AG09319 (cell line): ENCODE measurements at regions not wholly inside any gene's neighbourhood (a gene's known extent, or its start where the extent isn't known, plus 50 kb on each side); places are given as distances from the start of the nearest gene placed in this dataset.
"Not testable (repeated sequence)": the region's sequence is repeated elsewhere in the genome, so short reads cannot be mapped to it uniquely, and the experiment has no call there.

Experiments used
- DNase-seq: peaks from one replicate; pipeline ENCODE4 v3.0.0-alpha.2; 2010; ENCODE audit warnings: low read depth; ENCODE audit errors: extremely low read depth
- TF ChIP-seq, protein P1 (sequence below): IDR thresholded peaks from 2 replicates; pipeline ENCODE4 v1.5.1; 2011; ENCODE audit warnings: low read depth, mild to moderate bottlenecking, inconsistent platforms, low read length, moderate library complexity

DNA sequence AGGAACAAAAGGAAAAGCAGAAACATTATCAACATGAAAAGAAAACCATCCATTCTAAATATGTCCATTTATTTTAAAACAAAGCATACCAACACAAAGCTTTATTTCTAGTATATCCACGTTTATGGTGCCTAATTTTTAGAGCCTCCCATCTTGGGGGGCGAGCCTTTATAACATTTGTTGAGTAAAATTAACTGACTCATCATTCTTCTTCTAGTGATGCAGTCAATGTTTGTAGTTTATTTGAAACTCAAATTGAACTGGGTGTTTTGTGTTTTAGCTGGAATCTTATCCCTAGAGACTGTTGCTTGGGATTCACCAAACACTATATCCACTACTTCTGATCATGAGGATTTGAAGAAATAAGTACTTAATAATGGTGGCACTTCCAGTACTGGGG, 366.4 kb upstream of the NPVF start:
- TF ChIP-seq, protein P1, sequence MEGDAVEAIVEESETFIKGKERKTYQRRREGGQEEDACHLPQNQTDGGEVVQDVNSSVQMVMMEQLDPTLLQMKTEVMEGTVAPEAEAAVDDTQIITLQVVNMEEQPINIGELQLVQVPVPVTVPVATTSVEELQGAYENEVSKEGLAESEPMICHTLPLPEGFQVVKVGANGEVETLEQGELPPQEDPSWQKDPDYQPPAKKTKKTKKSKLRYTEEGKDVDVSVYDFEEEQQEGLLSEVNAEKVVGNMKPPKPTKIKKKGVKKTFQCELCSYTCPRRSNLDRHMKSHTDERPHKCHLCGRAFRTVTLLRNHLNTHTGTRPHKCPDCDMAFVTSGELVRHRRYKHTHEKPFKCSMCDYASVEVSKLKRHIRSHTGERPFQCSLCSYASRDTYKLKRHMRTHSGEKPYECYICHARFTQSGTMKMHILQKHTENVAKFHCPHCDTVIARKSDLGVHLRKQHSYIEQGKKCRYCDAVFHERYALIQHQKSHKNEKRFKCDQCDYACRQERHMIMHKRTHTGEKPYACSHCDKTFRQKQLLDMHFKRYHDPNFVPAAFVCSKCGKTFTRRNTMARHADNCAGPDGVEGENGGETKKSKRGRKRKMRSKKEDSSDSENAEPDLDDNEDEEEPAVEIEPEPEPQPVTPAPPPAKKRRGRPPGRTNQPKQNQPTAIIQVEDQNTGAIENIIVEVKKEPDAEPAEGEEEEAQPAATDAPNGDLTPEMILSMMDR = no peak
- no peak for DNase-seq

DNA sequence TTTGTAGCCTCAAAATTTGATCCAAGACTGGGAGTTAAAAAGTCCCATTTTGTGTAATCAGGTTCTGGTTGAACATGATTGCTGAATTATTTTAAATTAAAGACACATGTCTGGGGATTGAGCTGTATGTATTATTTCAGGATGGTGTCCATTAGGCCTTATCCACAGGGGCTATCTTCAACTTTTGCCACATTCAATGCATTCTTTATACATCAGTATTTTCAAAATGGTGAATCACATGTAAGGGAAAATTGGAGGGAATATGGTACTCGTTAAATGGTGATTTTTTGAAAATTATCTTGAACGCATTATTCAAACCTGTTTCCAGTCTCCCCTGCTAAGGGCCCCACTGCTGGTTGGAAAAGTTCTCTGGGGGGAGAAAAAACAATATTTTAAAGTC, 367.7 kb upstream of the NPVF start:
- no peak for DNase-seq
- TF ChIP-seq, protein P1 = no peak

DNA sequence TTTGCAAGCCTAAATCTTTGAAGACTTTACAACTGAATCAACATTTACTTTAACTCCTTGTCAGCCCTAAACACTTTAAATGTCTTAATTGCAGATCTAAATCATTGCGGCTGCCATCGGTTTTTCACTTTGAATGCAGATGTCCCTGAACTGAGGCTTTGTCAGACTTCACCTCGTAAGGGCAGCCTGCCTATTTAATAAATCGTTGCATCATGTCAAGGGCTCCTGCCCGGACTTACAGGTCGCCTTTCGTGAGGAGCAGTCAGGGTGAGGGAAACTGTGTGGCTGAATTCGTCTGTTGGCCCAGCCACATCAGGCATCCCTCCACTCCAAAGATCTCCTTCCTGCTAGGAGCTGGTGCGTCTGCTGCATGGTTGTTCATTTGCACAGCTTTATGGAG, 368.2 kb upstream of the NPVF start:
- TF ChIP-seq, protein P1 = no peak
- DNase-seq = no peak

DNA sequence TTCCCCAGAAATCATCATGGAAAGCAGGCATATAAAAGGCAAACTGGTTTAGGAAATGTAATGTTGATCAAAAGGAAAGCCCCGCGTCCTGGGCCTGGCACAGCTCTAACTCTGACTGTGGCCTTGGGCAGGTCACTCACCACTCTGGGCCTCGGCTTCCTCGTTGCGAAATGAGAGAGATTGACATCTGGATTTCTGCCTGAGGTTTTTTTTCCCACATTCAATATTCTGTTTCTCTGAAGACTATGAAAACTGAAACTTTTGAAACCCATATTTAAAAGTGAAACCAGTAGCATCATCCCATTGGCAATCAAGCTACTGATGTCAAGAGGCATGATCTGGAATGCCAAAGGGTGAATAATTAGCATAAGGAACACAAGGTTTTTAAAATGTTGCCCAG, 369.7 kb upstream of the NPVF start:
- no peak for DNase-seq
- TF ChIP-seq, protein P1 = no peak

DNA sequence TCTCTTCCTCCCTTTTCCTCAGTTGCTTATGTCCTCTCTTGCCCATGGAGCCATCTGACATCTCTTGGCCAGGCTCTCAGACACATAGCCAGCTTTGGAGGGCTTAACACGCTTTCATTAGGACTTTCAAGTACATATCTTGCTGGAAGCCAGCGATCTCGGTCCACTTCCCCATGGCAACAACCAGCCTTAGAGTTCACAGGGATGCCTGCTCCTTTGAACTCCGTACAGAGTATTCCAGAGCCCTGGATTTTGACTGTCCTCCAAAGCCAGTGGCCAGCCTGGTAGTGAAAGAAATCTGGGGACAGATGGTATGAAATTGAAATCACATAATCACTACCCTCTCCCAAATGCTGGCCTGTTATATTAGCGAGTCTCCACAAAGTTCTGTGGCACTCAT, 370.5 kb upstream of the NPVF start:
- DNase-seq = no peak
- TF ChIP-seq, protein P1 = no peak

DNA sequence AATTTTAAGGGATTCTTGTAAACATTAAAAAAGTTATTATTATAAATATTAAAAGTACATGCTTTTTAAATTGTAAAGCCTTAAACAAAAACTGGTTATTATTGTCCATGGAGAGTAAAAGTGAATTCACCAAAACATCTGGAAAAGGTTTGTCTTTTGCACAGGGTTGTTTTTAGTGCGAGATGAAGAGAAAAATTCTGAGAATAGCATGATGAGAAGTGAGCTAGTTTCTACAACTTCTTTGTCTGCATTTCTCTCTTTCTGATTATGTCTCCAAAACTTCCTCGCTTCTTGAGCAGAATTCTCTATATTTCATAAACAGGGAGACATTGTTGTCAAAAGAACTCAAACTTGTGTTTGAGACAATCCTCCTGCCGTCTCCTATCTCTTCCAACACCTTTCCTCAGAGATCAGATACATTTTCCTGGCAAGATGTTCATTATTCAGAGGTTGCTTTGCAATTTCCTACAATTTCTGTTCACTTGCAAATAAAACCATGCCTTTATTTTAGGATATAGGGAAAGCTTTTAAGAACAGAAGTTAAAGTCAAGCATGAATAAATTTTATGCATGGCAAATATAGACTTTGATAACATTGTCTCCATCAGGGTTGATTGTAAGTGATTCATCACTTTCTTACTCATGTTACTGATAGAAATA, 372.1 kb upstream of the NPVF start:
- TF ChIP-seq, protein P1 = no peak
- no peak for DNase-seq

DNA sequence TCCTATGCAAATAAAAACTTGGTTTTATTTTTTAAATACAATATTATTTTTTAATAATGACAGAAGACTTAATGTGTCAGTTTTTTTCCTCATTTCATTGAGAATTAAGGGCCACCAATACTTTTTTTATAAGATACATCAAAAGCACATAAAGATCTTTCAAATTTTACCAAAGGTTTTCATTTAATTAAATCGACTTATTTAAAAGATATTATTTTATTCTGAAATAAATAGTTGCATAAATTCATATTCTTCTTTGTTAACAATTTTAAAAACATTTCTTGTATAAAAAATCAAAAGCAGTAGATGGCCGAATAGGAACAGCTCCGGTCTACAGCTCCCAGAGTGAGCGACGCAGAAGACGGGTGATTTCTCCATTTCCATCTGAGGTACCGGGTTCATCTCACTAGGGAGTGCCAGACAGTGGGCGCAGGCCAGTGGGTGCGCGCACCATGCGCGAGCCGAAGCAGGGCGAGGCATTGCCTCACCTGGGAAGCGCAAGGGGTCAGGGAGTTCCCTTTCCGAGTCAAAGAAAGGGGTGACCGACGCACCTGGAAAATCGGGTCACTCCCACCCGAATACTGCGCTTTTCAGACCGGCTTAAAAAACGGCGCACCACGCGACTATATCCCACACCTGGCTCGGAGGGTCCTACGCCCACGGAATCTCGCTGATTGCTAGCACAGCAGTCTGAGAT, 374.6 kb upstream of the NPVF start:
- not testable (repeated sequence) for DNase-seq

DNA sequence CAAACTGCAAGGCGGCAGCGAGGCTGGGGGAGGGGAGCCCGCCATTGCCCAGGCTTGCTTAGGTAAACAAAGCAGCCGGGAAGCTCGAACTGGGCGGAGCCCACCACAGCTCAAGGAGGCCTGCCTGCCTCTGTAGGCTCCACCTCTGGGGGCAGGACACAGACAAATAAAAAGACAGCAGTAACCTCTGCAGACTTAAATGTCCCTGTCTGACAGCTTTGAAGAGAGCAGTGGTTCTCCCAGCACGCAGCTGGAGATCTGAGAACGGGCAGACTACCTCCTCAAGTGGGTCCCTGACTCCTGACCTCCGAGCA, 375.1 kb upstream of the NPVF start:
- not testable (repeated sequence) for DNase-seq
